Lower lobe of right lung (tissue), 2 donors: ENCODE measurements at regions not wholly inside any gene's neighbourhood (a gene's known extent, or its start where the extent isn't known, plus 50 kb on each side); places are given as distances from the start of the nearest gene placed in this dataset.

Source experiments
- ATAC-seq, 2 donors: fragments of 200-7000 bp; cut with Tn5 transposase; one replicate each; pipeline ENCODE4 v1.9.1; 2020 to 2022; ENCODE audit warnings: mild to moderate bottlenecking in 2 of 2, moderate library complexity in 2 of 2
- DNase-seq: peaks from one replicate; pipeline ENCODE4 v3.0.0-alpha.2; 2020
- H3K27ac ChIP-seq: fragments of 200-600 bp; one replicate; pipeline ENCODE4 v1.8.0; 2022
- H3K27me3 ChIP-seq: fragments of 200-600 bp; one replicate; pipeline ENCODE4 v1.8.0; 2022; ENCODE audit warnings: low read depth
- H3K36me3 ChIP-seq: fragments of 200-600 bp; one replicate; pipeline ENCODE4 v1.8.0; 2022; ENCODE audit warnings: mild to moderate bottlenecking
- H3K4me1 ChIP-seq: fragments of 200-600 bp; one replicate; pipeline ENCODE4 v1.8.0; 2022
- H3K4me3 ChIP-seq: fragments of 200-600 bp; one replicate; pipeline ENCODE4 v1.8.0; 2022; ENCODE audit warnings: mild to moderate bottlenecking
- H3K9me3 ChIP-seq: fragments of 200-600 bp; one replicate; pipeline ENCODE4 v1.8.0; 2022
- CTCF ChIP-seq: fragments of 200-600 bp; IDR thresholded peaks from one replicate; pipeline ENCODE4 v1.8.0; 2022; ENCODE audit warnings: antibody characterized with exemption, mild to moderate bottlenecking
- intact Hi-C: fragments of 100-400 bp; cut with DNase I; formaldehyde crosslinking; loops from one replicate; pipeline ENCODE4 v1.11.0; 2022
- donor health status: DM: no; HTN: yes; CAD: no; lungs with severe emphysema.

- ATAC-seq (no peak), DNase-seq (no peak)
- no peaks in the 10 kb centered on the region for H3K36me3 ChIP-seq
- no peaks in the 10 kb centered on the region for H3K9me3 ChIP-seq
- no peak overlapping the region for H3K27ac ChIP-seq
- TF ChIP-seq CTCF = no peak
- intact Hi-C loops = no loop called here
- H3K4me1 ChIP-seq = no peaks in the 10 kb centered on the region
- H3K4me3 ChIP-seq = no peak overlapping the region
- no peaks in the 10 kb centered on the region for H3K27me3 ChIP-seq
These were observed 1753.2 kb upstream of the PCDH7 start for GRCh38 chr4:28966982-28967381.

GRCh38 chr4:28973587-28974350 is 1746.4 kb upstream of the PCDH7 start:
- ATAC-seq (no peak), DNase-seq (no peak)
- no peak overlapping the region for H3K4me3 ChIP-seq
- no peak for TF ChIP-seq CTCF
- no peaks in the 10 kb centered on the region for H3K9me3 ChIP-seq
- no peaks in the 10 kb centered on the region for H3K27me3 ChIP-seq
- no peaks in the 10 kb centered on the region for H3K36me3 ChIP-seq
- H3K27ac ChIP-seq = no peak overlapping the region
- no peaks in the 10 kb centered on the region for H3K4me1 ChIP-seq
- intact Hi-C loops = no loop called here

GRCh38 chr4:28976369-28976768 is 1743.8 kb upstream of the PCDH7 start:
- Histone ChIP-seq H3K9me3 (no peaks in the 10 kb centered on the region), H3K4me1 (no peaks in the 10 kb centered on the region), H3K36me3 (no peaks in the 10 kb centered on the region), H3K27ac (no peak overlapping the region), H3K4me3 (no peak overlapping the region), H3K27me3 (no peaks in the 10 kb centered on the region)
- no peak for TF ChIP-seq CTCF
- intact Hi-C loops = no loop called here
- ATAC-seq = no peak
- no peak for DNase-seq

GRCh38 chr4:29002151-29002550 is 1718.0 kb upstream of the PCDH7 start:
- TF ChIP-seq CTCF = no peak
- DNase-seq = no peak
- ATAC-seq = no peak
- intact Hi-C loops = no loop called here
- Histone ChIP-seq H3K9me3 (no peaks in the 10 kb centered on the region), H3K27ac (no peak overlapping the region), H3K36me3 (no peaks in the 10 kb centered on the region), H3K4me3 (no peak overlapping the region), H3K27me3 (no peaks in the 10 kb centered on the region), H3K4me1 (no peaks in the 10 kb centered on the region)

GRCh38 chr4:29005838-29006237 is 1714.3 kb upstream of the PCDH7 start:
- Histone ChIP-seq H3K36me3 (no peaks in the 10 kb centered on the region), H3K27ac (no peak overlapping the region), H3K27me3 (no peaks in the 10 kb centered on the region), H3K9me3 (no peaks in the 10 kb centered on the region), H3K4me1 (no peaks in the 10 kb centered on the region), H3K4me3 (no peak overlapping the region)
- DNase-seq (no peak), ATAC-seq (no peak)
- no peak for TF ChIP-seq CTCF
- intact Hi-C loops = no loop called here
